DOHH2 (cell line): ENCODE measurements at regions not wholly inside any gene's neighbourhood (a gene's known extent, or its start where the extent isn't known, plus 50 kb on each side); places are given as distances from the start of the nearest gene placed in this dataset.

Source experiments
- EZH2phosphoT487 ChIP-seq: fragments of 200-600 bp; sonication (generic); IDR thresholded peaks from 2 replicates; pipeline ENCODE4 v1.6.1; 2017; ENCODE audit warnings: borderline replicate concordance, mild to moderate bottlenecking, antibody characterized with exemption, low read length, moderate library complexity, mixed read lengths
- TF ChIP-seq, protein P1 (sequence below): fragments of 200-600 bp; sonication (generic); IDR thresholded peaks from one replicate; pipeline ENCODE4 v1.5.1; 2014; ENCODE audit warnings: antibody characterized with exemption, mild to moderate bottlenecking, low read depth, low read length; ENCODE audit not compliant: poor library complexity, severe bottlenecking

GRCh38 chr6:94099072-94099471 is 679.7 kb upstream of the EPHA7 start:
- TF ChIP-seq, protein P1, sequence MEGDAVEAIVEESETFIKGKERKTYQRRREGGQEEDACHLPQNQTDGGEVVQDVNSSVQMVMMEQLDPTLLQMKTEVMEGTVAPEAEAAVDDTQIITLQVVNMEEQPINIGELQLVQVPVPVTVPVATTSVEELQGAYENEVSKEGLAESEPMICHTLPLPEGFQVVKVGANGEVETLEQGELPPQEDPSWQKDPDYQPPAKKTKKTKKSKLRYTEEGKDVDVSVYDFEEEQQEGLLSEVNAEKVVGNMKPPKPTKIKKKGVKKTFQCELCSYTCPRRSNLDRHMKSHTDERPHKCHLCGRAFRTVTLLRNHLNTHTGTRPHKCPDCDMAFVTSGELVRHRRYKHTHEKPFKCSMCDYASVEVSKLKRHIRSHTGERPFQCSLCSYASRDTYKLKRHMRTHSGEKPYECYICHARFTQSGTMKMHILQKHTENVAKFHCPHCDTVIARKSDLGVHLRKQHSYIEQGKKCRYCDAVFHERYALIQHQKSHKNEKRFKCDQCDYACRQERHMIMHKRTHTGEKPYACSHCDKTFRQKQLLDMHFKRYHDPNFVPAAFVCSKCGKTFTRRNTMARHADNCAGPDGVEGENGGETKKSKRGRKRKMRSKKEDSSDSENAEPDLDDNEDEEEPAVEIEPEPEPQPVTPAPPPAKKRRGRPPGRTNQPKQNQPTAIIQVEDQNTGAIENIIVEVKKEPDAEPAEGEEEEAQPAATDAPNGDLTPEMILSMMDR, result no peak
- no peak for TF ChIP-seq EZH2phosphoT487
